T1000 (cell line): ENCODE measurements at regions not wholly inside any gene's neighbourhood (a gene's known extent, or its start where the extent isn't known, plus 50 kb on each side); places are given as distances from the start of the nearest gene placed in this dataset.
"Not testable (repeated sequence)": the region's sequence is repeated elsewhere in the genome, so short reads cannot be mapped to it uniquely, and the experiment has no call there.

Source experiments
- DNase-seq: peaks from one replicate; lab custom pipeline; 2025; ENCODE audit warnings: mixed read lengths; lab: John Stamatoyannopoulos, UW

DNA sequence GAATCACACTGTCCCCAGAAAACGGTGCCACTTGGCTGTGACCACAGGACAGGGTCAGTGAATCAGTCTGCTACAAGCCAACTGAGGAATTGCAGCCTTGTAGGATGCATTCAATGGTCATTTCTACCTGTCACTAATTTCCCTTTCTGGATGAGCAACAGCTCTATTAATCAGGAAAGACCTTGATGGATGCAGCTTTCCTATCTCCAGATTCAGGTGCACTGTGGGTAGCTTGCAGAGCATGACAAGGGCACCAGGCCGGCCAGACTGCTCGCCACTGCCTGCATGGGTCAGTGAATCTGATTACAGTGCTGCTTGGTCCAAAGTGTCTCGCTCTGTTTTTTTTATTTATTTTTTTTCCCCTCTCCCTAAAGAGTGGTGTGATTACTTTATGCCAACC, 506.8 kb upstream of the AUTS2 start:
- no peak for DNase-seq

DNA sequence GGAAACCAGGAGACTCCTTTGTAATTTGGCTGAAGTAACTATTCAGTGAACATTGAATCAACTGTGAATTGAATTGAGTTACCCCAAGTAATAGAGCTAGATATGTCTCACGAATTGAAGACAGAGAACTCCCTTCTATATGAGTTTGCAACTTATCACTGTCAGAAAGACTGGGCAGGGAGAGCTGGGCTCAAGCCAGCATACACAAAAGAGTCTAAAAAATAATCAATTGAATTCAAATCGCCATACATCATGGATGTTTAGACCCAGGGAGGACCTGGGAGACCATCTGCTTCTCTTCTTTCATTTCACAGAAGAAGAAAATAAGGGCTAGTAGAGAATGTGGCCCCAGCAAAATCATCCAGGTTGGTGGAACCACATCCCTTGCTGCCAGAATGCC, 503.1 kb upstream of the AUTS2 start:
- no peak for DNase-seq

- DNase-seq = no peak
Observed at GRCh38 chr7:69095649-69096048, 502.6 kb upstream of the AUTS2 start.

- no peak for DNase-seq
Observed at GRCh38 chr7:69104023-69104422, 494.3 kb upstream of the AUTS2 start.

DNA sequence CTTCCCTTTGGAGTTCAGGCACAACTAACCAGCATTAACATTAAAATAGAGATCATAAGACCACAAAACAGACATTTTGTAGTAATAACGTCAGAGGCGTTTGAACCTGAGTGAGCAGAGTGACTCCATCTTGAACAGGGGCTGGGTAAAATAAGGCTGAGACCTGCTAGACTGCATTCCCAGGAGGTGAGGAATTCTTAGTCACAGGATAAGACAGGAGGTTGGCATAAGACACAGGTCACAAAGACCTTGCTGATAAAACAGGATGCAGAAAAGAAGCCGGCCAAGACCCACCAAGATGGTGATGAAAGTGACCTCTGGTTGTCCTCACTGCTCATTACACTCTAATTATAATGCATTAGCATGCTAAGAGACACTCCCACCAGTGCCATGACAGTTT, 493.2 kb upstream of the AUTS2 start:
- DNase-seq = no peak

DNA sequence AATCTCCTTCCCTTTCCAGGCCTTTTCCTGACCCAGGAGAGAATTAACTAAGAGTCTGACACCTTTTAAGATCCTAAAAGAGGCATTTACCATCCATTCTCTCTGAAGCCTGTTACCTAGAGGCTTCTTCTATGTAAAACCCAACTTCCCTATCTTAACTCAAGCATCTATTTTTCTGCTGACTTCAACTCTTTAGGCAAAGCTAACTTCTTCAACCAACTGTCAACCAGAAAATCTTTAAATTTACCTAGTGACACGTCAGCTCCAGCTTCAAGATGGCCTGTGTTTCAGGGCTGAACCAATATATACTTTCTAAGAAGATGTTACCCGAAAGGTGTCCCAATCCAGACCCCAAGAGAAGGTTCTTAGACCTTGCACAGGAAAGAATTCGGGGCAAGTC, 492.3 kb upstream of the AUTS2 start:
- DNase-seq = no peak

- DNase-seq = not testable (repeated sequence)
Observed at GRCh38 chr7:69106449-69106848, 491.8 kb upstream of the AUTS2 start.

GRCh38 chr7:69106946-69107345, 491.3 kb upstream of the AUTS2 start:
- DNase-seq = not testable (repeated sequence)

GRCh38 chr7:69108097-69108496, 490.2 kb upstream of the AUTS2 start:
- DNase-seq = no peak

DNA sequence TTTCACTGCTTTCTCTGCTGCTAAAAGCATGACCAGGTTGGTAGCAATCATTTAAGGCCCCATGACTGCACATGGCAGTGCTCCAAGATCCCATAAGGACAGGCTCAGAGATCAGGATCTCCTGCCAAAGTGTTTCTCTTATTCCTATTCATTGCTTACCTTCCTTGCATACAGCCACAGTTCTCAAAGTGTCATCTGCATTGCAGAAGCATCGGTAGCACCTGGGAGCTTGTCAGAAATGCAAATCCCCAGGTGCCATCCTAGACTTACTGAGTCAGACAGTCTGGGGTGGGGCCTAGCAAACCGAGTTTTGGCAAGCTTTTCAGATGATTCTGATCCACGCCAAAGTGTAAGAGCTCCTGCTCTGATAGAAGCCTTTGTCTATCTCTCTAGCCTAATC, 489.0 kb upstream of the AUTS2 start:
- DNase-seq = no peak

- no peak for DNase-seq
Observed at GRCh38 chr7:69109879-69110278, 488.4 kb upstream of the AUTS2 start.

DNA sequence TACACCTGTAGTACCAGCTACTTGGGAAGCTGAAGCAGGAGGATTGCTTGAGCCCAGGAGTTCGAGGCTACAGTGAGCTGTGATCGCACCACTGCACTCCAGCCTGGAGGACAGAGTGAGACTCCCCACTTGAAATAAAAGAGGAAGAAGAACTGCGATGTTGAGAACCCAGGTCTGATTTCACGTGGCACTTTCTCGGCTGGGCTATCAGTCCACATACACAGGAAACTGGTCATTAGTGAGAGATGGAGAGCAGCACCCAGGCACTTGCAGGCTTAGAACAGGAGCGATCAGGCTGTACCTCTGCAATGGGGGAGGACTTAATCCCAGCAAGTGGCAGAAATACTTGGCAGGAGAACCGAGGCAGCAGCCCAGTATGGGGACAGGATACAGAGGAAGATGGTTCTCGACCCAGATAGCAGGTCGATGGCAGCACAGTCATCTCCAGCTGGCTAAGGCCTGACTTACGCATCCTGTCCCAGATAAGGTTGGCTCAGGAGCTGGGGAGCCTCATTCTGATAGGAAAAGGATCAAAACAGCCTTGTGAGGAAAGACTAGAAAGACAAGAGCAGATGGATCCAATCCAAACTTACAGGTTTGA, 487.7 kb upstream of the AUTS2 start:
- no peak for DNase-seq

DNA sequence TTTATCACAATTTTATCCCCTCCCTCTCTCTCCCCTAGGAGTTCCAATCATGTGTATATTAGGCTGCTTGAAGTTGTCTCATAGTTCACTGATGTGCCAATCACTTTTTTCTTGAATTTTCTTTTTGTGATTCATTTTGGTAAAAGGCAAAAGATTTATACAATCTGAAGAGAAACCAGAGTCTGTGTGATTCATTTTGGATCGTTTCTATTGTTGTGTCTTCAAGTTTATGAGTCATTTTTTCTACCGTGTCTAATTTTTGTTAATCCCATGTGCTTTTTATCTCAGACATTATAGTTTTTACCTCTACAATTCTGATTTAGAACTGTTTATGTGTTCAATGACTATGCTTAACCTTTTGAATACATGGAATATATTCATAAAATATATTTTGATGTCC, 483.9 kb upstream of the AUTS2 start:
- no peak for DNase-seq

GRCh38 chr7:69115788-69116187, 482.5 kb upstream of the AUTS2 start:
- no peak for DNase-seq

DNA sequence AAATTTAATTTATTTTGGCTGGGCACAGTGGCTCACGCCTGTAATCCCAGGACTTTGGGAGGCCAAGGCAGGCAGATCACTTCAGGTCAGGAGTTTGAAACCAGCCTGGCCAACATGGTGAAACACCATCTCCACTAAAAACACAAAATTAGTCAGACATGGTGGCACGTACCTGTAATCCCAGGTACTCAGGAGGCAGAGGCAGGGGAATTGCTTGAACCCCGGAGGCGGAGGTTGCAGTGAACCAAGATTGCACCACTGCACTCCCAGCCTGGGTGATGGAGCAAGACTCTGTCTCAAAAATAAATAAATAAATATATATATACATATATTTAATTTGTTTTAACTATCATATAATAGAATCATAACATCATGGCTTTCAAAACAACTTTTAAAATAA, 482.1 kb upstream of the AUTS2 start:
- DNase-seq = not testable (repeated sequence)

GRCh38 chr7:69122953-69123352, 475.3 kb upstream of the AUTS2 start:
- no peak for DNase-seq

DNA sequence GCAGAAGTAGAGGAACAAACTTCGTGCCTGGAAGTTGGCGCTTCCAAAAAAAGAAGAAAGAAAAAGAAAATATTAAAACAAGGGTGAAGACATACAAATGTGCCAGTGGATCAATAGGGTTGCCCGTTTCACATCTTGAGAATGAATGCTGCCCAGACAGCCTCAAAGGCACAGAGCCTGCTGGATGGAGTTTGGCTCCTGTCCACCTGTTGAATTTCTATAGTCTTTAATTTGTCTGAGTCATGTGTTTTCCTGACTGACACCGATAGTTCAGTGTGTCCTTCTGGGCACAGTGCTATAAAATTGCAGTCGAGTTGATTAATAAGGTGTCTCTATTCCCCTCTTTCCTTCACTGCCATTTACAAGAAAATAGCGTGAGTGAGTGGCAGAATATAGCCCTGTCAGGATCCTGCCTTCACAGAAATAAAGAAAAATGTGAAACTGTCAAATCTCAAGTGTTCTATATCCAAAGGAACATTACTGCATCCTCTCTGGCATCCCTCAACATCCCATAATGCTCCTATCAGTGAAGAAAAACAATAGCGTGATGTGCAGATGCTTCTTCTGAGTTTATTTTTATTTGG, 471.3 kb upstream of the AUTS2 start:
- no peak for DNase-seq

GRCh38 chr7:69129524-69129923, 468.8 kb upstream of the AUTS2 start:
- DNase-seq = no peak

DNA sequence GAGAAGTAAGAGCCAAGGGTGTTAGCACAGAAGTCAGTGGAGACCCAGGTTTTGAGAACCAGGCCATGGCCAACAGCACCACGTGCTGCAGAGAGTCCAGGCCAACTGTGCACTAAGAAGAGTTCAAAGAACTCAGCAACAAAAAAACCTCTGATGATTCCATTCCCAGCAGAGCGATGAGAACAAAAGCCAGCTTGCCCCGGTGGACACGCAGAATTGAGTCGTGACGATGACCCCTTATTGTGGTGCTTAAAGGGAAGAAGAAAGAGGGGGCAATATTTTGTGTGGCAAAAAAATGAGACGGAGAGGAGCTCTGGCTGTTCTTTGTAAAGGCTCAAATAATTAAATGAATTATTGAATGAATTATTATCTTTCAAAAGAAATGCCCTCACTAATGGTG, 468.3 kb upstream of the AUTS2 start:
- no peak for DNase-seq

GRCh38 chr7:69130396-69130795, 467.9 kb upstream of the AUTS2 start:
- no peak for DNase-seq

- no peak for DNase-seq
Observed at GRCh38 chr7:69134316-69134715, 464.0 kb upstream of the AUTS2 start.

DNA sequence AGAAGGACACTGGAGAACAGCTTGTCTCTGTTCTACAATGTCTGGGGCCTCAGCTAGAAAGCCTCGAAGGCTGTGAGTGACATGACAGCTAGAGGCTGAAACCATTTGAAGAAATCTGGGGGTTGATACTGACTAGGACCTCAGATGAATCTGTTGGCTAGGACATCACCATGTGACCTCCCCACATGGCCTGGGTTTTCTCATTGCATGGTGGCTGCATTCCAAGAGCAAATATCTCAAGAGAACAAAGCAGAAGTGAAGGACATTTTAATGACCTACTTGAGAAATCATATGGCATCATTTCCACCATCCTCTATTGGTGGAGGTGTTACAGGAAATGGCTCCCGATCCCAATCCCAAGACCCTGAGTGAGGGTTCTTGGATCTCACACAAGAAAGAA, 450.6 kb upstream of the AUTS2 start:
- DNase-seq = no peak

DNA sequence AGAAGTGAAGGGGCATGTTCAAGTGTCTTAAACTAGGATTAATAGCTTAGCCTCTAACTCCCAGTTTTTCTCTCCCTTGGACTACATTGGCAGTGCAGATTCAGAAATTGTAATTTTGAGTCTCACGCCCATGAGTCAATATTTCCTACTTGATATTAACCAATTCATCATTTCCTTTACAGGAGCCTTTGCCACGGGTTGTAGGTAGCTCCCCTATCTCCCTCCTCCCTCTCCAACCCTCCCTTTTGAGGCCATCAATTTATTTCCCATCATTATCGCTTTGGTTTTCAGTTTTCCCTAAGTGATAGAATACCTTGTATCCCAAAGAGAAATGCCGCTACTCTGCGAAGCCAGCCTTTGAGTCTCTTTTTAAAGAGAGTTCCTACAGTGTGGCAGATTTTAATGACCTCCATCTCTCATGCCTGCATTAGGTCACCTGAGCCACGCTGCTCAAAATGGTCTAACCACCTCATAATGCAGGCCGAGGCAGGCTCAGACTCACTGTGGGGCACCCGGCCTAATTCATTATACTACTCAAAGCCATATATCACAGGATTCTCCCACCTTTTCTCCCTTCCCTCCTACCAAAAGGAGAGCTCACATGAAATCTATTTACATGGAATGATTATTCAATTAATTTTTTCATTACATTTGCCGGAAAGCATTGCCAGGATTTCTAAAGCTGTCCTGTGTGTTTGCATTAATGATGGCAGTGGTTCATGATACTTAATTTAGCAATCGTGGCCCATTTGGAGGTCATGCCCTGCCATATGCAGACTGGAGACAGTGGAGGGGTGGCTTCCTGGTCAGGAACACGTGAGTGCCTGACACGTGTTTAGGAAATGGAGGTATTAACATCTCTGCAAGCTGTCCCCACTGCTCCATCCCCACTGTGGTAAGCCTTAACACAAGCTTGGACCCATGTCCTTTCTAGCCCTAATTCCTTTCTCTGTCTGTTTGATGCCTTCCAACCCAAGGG, 448.2 kb upstream of the AUTS2 start:
- DNase-seq = no peak
